Pancreas (tissue), 10 donors: ENCODE measurements at regions not wholly inside any gene's neighbourhood (a gene's known extent, or its start where the extent isn't known, plus 50 kb on each side); places are given as distances from the start of the nearest gene placed in this dataset.

ENCODE experiments used
- ATAC-seq, 4 donors: fragments of 200-7000 bp; cut with Tn5 transposase; one replicate each; pipeline versions ENCODE4 v1.8.0 to v1.9.1; 2020; ENCODE audit warnings: mild to moderate bottlenecking in 4 of 4, moderate library complexity in 4 of 4
- DNase-seq, 6 donors: peaks; one replicate each; pipeline ENCODE4 v3.0.0-alpha.2; 2020
- FAIRE-seq: peaks from 2 replicates; lab custom pipeline; 2012; peaks lifted over from hg19 to GRCh38; lab: Jason Lieb, UNC
- H3K27ac ChIP-seq, 4 donors: fragments of 200-600 bp; sonication (generic); 1 replicate in 3 of 4; 2 replicates in 1 of 4; pipeline versions ENCODE4 v1.5.0 to v1.8.0; 2020
- H3K27me3 ChIP-seq, 4 donors: fragments of 200-600 bp; one replicate each; pipeline ENCODE4 v1.8.0; 2021
- H3K36me3 ChIP-seq, 3 donors: fragments of 200-600 bp; sonication (generic) in 1 of 3; one replicate each; pipeline versions ENCODE4 v1.5.0 to v1.8.0; 2020 to 2021
- H3K4me1 ChIP-seq, 3 donors: fragments of 200-600 bp; one replicate each; pipeline ENCODE4 v1.8.0; 2021
- H3K4me3 ChIP-seq, 4 donors: fragments of 200-600 bp; sonication (generic) in 2 of 4; one replicate each; pipeline versions ENCODE4 v1.5.0 to v1.8.0; 2020 to 2021
- H3K9me3 ChIP-seq, 4 donors: fragments of 200-600 bp; one replicate each; pipeline ENCODE4 v1.8.0; 2021
- CTCF ChIP-seq, 4 donors: fragments of 200-600 bp; sonication (generic) in 3 of 4; IDR thresholded peaks; one replicate each; pipeline versions ENCODE4 v1.5.0 to v1.8.0; 2021; ENCODE audit warnings: antibody characterized with exemption in 4 of 4
- WGBS, 2 donors: extraction: QIAGEN DNeasy Blood & Tissue Kit; methylation state at CpG; one replicate each; pipeline ENCODE4 v1.1.7; 2013; 5-methylcytosine and 5-hydroxymethylcytosine counted together
- intact Hi-C, 3 donors: fragments of 100-400 bp; cut with DNase I; formaldehyde crosslinking; loops; one replicate each; pipeline versions ENCODE4 v1.11.1 to v1.14.2; 2022
- donor health status: healthy with polysubstance abuse.
- donor health status: DM: no; HTN: no; CAD: no; lungs with moderate emphysema.
- donor health status: DM: no; HTN: no; CAD: no.
- donor health status: control.
- donor health status: control.
- donor health status: Bipolar disorder and iron deficiency.
- donor health status: DM: yes; HTN: yes; CAD: no.
- donor health status: DM: no; HTN: no; CAD: no.
- donor health status: DM: no; HTN: no; CAD: no.
- donor health status: DM: yes; HTN: yes; CAD: no.

- FAIRE-seq (no peak), DNase-seq (no peak), ATAC-seq (no peak)
- H3K27ac ChIP-seq, result no peak overlapping the region
- TF ChIP-seq CTCF (IDR thresholded peaks at IDR 0.05), result no peak
- WGBS, 2 donors, result 51 to 55% methylated on average over 1 of the region's 1 CpG
- no peaks in the 10 kb centered on the region for H3K4me1 ChIP-seq
- intact Hi-C loops, result no loop called here
- no peaks in the 10 kb centered on the region for H3K36me3 ChIP-seq
- H3K9me3 ChIP-seq, result no peaks in the 10 kb centered on the region
- H3K4me3 ChIP-seq, result no peak overlapping the region
- no peaks in the 10 kb centered on the region for H3K27me3 ChIP-seq
These were observed 573.9 kb downstream of the KIF4B start for GRCh38 chr5:155587458-155587857.

- no peak overlapping the region for H3K4me3 ChIP-seq
- ATAC-seq (no peak), DNase-seq (no peak), FAIRE-seq (no peak)
- 37 to 38% methylated on average over 4 of the region's 4 CpGs for WGBS, 2 donors
- no peak overlapping the region for H3K27ac ChIP-seq
- TF ChIP-seq CTCF (IDR thresholded peaks at IDR 0.05), result no peak
- H3K9me3 ChIP-seq, result no peaks in the 10 kb centered on the region
- H3K4me1 ChIP-seq, result no peaks in the 10 kb centered on the region
- intact Hi-C loops, result no loop called here
- no peaks in the 10 kb centered on the region for H3K36me3 ChIP-seq
- no peaks in the 10 kb centered on the region for H3K27me3 ChIP-seq
These were observed 577.7 kb downstream of the KIF4B start for GRCh38 chr5:155591273-155591672.

DNA sequence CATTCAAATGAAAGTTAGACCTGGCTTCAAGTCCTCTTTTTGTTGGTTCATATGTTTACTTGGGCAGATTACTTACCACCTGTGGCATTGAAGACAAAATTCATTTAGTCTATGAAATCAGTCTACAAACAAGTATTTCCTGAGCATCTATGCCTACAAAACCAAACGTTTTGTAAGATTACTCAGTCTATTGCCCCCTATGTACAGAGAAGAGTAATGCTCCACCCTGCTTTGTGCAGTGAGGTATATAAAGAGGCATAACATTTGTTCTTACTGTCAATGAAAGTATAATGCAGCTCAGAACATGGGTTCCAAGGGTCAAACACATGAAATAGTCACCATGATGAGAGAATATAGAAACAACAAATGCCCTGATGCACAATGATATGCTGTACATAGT, 580.7 kb downstream of the KIF4B start:
- Histone ChIP-seq H3K4me3 (no peak overlapping the region), H3K4me1 (no peaks in the 10 kb centered on the region), H3K36me3 (no peaks in the 10 kb centered on the region), H3K27ac (no peak overlapping the region), H3K9me3 (no peaks in the 10 kb centered on the region), H3K27me3 (no peaks in the 10 kb centered on the region)
- no peak for ATAC-seq
- intact Hi-C loops, result no loop called here
- WGBS, 2 donors, result 3 to 6% methylated on average over 1 of the region's 1 CpG
- TF ChIP-seq CTCF (IDR thresholded peaks at IDR 0.05), result no peak
- no peak for FAIRE-seq
- DNase-seq, result no peak

DNA sequence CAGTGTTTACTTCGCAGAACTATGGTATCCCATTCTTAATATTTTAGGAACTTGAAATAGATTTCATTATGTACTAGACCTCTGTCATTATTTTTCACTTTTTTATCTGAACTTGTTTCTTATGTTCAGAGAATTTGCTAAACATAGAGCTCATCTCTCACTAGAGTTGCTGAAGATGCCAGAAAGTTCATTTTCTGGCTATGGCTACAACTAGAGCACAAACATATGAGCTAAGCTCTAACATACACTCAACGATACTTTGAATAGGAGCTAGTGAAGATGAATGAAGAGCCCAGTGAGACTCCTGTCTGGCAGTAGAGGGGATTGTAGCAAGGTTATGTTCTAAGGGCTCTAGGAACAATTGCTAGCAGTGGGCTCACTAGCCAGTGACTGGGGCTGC, 582.2 kb downstream of the KIF4B start:
- FAIRE-seq (no peak), DNase-seq (no peak), ATAC-seq (no peak)
- intact Hi-C loops, result no loop called here
- WGBS, 2 donors, result 65 to 84% methylated on average over 2 of the region's 2 CpGs
- no peaks in the 10 kb centered on the region for H3K9me3 ChIP-seq
- H3K4me1 ChIP-seq, result no peaks in the 10 kb centered on the region
- no peaks in the 10 kb centered on the region for H3K27me3 ChIP-seq
- H3K36me3 ChIP-seq, result no peaks in the 10 kb centered on the region
- H3K27ac ChIP-seq, result no peak overlapping the region
- TF ChIP-seq CTCF (IDR thresholded peaks at IDR 0.05), result no peak
- no peak overlapping the region for H3K4me3 ChIP-seq

DNA sequence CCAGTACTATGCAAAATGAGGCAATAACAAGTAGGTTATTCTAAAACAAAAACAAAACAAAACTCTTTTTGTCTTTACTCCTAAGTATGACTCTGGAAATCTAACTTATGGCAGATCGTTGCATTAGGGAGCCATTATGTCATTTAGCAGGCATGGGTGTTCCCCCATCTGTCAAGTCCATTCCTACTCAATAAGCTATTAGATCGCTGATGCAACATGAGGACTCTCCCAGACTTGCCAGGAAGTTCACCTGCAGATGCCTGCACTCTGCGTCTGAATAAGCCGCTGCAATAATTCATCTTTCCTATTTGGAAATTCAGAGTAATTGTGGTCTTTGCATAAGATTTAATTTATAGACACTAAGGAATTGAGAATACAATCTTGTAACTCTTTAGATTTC, 585.0 kb downstream of the KIF4B start:
- DNase-seq, result no peak
- Histone ChIP-seq H3K27me3 (no peaks in the 10 kb centered on the region), H3K4me3 (no peak overlapping the region), H3K9me3 (no peaks in the 10 kb centered on the region), H3K36me3 (no peaks in the 10 kb centered on the region), H3K27ac (no peak overlapping the region), H3K4me1 (no peaks in the 10 kb centered on the region)
- no peak for TF ChIP-seq CTCF (IDR thresholded peaks at IDR 0.05)
- ATAC-seq, result no peak
- intact Hi-C loops, result no loop called here
- no peak for FAIRE-seq
- 48 to 52% methylated on average over 4 of the region's 4 CpGs for WGBS, 2 donors
